Neural cell (in vitro differentiated cells): ENCODE measurements at regions not wholly inside any gene's neighbourhood (a gene's known extent, or its start where the extent isn't known, plus 50 kb on each side); places are given as distances from the start of the nearest gene placed in this dataset.

Source experiments
- H2AFZ ChIP-seq: fragments of 200-600, 300-800 bp; sonication (generic), shearing (Covaris generic); 2 replicates; pipeline ENCODE4 v1.6.0; 2014; ENCODE audit warnings: low read depth, mild to moderate bottlenecking, antibody characterized with exemption, low read length, moderate library complexity
- H3F3A ChIP-seq: fragments of 200-600 bp; shearing (Covaris generic); 2 replicates; pipeline ENCODE4 v1.6.1; 2016; ENCODE audit warnings: mild to moderate bottlenecking, moderate library complexity, mixed read lengths, antibody characterized with exemption, low read length; ENCODE audit not compliant: insufficient read depth, poor library complexity, severe bottlenecking
- H3K27ac ChIP-seq: fragments of 200-600, 300-800 bp; sonication (generic), shearing (Covaris generic); 2 replicates; pipeline ENCODE4 v1.5.1; 2014; ENCODE audit warnings: mild to moderate bottlenecking, low read length, moderate library complexity
- H3K27me3 ChIP-seq: fragments of 300-800, 200-600 bp; sonication (generic), shearing (Covaris generic); 2 replicates; pipeline ENCODE4 v1.6.0; 2014; ENCODE audit warnings: mild to moderate bottlenecking, low read depth, low read length, moderate library complexity; ENCODE audit not compliant: insufficient read depth
- H3K36me3 ChIP-seq: fragments of 300-800, 200-600 bp; sonication (generic), shearing (Covaris generic); 2 replicates; pipeline ENCODE4 v1.5.1; 2014; ENCODE audit warnings: mild to moderate bottlenecking, antibody characterized with exemption, low read length, moderate library complexity; ENCODE audit not compliant: insufficient read depth
- H3K4me2 ChIP-seq: fragments of 300-800, 200-600 bp; sonication (generic), shearing (Covaris generic); 2 replicates; pipeline ENCODE4 v1.6.0; 2014; ENCODE audit warnings: mild to moderate bottlenecking, low read length
- H3K4me3 ChIP-seq: fragments of 300-800, 200-600 bp; sonication (generic), shearing (Covaris generic); 2 replicates; pipeline ENCODE4 v1.5.1; 2014; ENCODE audit warnings: mild to moderate bottlenecking, low read length, moderate library complexity
- H3K79me2 ChIP-seq: fragments of 200-600 bp; shearing (Covaris generic); replicated peaks from 2 replicates; pipeline ENCODE4 v1.6.0; 2014; ENCODE audit warnings: mild to moderate bottlenecking, low read length, moderate library complexity; ENCODE audit not compliant: insufficient read depth
- H3K9ac ChIP-seq: fragments of 300-800, 200-600 bp; sonication (generic), shearing (Covaris generic); 2 replicates; pipeline ENCODE4 v1.6.1; 2016; ENCODE audit warnings: mild to moderate bottlenecking, low read length, mixed read lengths
- H3K9me2 ChIP-seq: fragments of 200-600 bp; shearing (Covaris generic); 2 replicates; pipeline ENCODE4 v1.6.1; 2016; ENCODE audit warnings: mild to moderate bottlenecking, low read length, mixed read lengths; ENCODE audit not compliant: insufficient read depth
- H3K9me3 ChIP-seq: fragments of 200-600, 300-800 bp; sonication (generic), shearing (Covaris generic); 2 replicates; pipeline ENCODE4 v1.6.1; 2016; ENCODE audit warnings: mild to moderate bottlenecking, mixed run types, low read length, moderate library complexity, mixed read lengths
- H4K20me1 ChIP-seq: fragments of 200-600 bp; shearing (Covaris generic); 2 replicates; pipeline ENCODE4 v1.6.1; 2016; ENCODE audit warnings: mild to moderate bottlenecking, mixed run types; ENCODE audit not compliant: insufficient read depth
- EP300 ChIP-seq: fragments of 450-650 bp; conservative IDR thresholded peaks from 2 replicates; pipeline ENCODE4 v1.6.1; 2014; ENCODE audit warnings: antibody characterized with exemption, mild to moderate bottlenecking, moderate library complexity; ENCODE audit not compliant: poor library complexity, severe bottlenecking
- EZH2 ChIP-seq: fragments of 200-600, 300-800 bp; shearing (Covaris generic), sonication (generic); IDR thresholded peaks from 2 replicates; pipeline ENCODE4 v1.6.1; 2014; ENCODE audit warnings: antibody characterized with exemption, low read length, borderline replicate concordance, mild to moderate bottlenecking; ENCODE audit not compliant: insufficient read depth, poor library complexity, severe bottlenecking
- MXI1 ChIP-seq: fragments of 450-650 bp; conservative IDR thresholded peaks from 2 replicates; pipeline ENCODE4 v1.6.1; 2014; ENCODE audit warnings: antibody characterized with exemption, mild to moderate bottlenecking; ENCODE audit not compliant: poor library complexity, severe bottlenecking
- POLR2AphosphoS5 ChIP-seq: IDR thresholded peaks from 2 replicates; pipeline ENCODE4 v1.6.1; 2012
- RAD21 ChIP-seq: fragments of 450-650 bp; conservative IDR thresholded peaks from 2 replicates; pipeline ENCODE4 v1.6.1; 2014; ENCODE audit warnings: antibody characterized with exemption, mild to moderate bottlenecking, moderate library complexity
- SMC3 ChIP-seq: fragments of 450-650 bp; conservative IDR thresholded peaks from 2 replicates; pipeline ENCODE4 v1.6.1; 2014; ENCODE audit warnings: antibody characterized with exemption, mild to moderate bottlenecking, moderate library complexity; ENCODE audit not compliant: poor library complexity
- TAF1 ChIP-seq: IDR thresholded peaks from 2 replicates; pipeline ENCODE4 v1.6.1; 2012; ENCODE audit warnings: low read depth
- TF ChIP-seq, protein P1 (sequence below): IDR thresholded peaks from 2 replicates; pipeline ENCODE4 v1.6.1; 2012; ENCODE audit warnings: borderline replicate concordance
- TF ChIP-seq, protein P2 (sequence below): fragments of 450-650 bp; IDR thresholded peaks from 2 replicates; pipeline ENCODE4 v1.5.1; 2014; ENCODE audit warnings: antibody characterized with exemption, mild to moderate bottlenecking, moderate library complexity; ENCODE audit not compliant: poor library complexity, severe bottlenecking

DNA sequence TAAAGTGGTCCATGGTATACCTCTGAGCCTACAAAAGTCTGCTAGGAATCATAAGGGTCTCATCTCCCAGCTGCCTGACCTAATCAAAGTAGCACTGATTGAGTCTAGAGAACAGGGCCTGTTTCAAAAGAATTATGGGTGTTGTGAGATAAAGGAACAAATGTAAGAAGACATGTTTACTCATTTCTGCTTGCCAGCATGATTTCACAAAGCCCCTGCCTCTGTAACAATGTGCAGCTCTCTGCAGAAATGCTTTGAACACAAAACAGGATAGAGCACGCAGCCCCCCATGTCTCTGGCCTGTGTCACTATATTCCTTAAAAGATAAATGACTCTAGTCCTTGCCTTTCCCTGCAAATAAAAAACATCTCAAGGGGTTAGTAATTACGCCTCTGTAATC is 94.7 kb upstream of the IGSF10 start:
- Histone ChIP-seq H3F3A (no peaks in the 10 kb centered on the region), H3K4me2 (no peak overlapping the region), H3K9ac (no peak overlapping the region), H3K79me2 (no peaks in the 10 kb centered on the region), H3K27me3 (no peaks in the 10 kb centered on the region), H2AFZ (no peak overlapping the region), H3K36me3 (no peaks in the 10 kb centered on the region), H3K9me2 (no peaks in the 10 kb centered on the region), H4K20me1 (no peaks in the 10 kb centered on the region), H3K27ac (no peak overlapping the region), H3K4me3 (no peak overlapping the region), H3K9me3 (no peaks in the 10 kb centered on the region)
- TF ChIP-seq, protein P1, sequence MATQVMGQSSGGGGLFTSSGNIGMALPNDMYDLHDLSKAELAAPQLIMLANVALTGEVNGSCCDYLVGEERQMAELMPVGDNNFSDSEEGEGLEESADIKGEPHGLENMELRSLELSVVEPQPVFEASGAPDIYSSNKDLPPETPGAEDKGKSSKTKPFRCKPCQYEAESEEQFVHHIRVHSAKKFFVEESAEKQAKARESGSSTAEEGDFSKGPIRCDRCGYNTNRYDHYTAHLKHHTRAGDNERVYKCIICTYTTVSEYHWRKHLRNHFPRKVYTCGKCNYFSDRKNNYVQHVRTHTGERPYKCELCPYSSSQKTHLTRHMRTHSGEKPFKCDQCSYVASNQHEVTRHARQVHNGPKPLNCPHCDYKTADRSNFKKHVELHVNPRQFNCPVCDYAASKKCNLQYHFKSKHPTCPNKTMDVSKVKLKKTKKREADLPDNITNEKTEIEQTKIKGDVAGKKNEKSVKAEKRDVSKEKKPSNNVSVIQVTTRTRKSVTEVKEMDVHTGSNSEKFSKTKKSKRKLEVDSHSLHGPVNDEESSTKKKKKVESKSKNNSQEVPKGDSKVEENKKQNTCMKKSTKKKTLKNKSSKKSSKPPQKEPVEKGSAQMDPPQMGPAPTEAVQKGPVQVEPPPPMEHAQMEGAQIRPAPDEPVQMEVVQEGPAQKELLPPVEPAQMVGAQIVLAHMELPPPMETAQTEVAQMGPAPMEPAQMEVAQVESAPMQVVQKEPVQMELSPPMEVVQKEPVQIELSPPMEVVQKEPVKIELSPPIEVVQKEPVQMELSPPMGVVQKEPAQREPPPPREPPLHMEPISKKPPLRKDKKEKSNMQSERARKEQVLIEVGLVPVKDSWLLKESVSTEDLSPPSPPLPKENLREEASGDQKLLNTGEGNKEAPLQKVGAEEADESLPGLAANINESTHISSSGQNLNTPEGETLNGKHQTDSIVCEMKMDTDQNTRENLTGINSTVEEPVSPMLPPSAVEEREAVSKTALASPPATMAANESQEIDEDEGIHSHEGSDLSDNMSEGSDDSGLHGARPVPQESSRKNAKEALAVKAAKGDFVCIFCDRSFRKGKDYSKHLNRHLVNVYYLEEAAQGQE = no peak
- TF ChIP-seq TAF1 = no peak
- no peak for TF ChIP-seq MXI1

DNA sequence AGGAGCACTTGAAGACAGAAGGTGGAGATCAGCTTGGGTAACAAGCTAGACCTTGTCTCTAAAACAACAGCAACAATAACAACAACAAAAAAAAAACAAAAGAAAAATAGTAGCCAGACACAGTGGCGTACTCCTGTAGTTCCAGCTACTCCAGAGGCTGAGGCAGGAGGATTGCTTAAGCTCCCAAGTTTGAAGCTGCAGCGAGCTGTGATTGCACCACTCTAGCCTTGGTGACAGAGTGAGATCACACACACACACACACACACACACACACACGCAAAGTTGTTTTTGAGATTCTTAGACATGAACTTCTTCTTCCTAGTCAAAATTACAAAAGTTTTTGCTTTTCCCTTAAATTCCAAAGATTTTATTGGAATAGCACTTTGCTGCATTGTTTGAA is 93.0 kb upstream of the IGSF10 start:
- no peaks in the 10 kb centered on the region for H3K36me3 ChIP-seq
- no peaks in the 10 kb centered on the region for H3F3A ChIP-seq
- no peaks in the 10 kb centered on the region for H3K27me3 ChIP-seq
- no peaks in the 10 kb centered on the region for H3K79me2 ChIP-seq
- TF ChIP-seq, protein P1 = no peak
- no peak overlapping the region for H3K4me3 ChIP-seq
- H3K27ac ChIP-seq = no peak overlapping the region
- no peaks in the 10 kb centered on the region for H3K9me2 ChIP-seq
- no peaks in the 10 kb centered on the region for H3K9me3 ChIP-seq
- H3K4me2 ChIP-seq = no peak overlapping the region
- H4K20me1 ChIP-seq = no peaks in the 10 kb centered on the region
- H2AFZ ChIP-seq = no peak overlapping the region
- H3K9ac ChIP-seq = no peak overlapping the region

DNA sequence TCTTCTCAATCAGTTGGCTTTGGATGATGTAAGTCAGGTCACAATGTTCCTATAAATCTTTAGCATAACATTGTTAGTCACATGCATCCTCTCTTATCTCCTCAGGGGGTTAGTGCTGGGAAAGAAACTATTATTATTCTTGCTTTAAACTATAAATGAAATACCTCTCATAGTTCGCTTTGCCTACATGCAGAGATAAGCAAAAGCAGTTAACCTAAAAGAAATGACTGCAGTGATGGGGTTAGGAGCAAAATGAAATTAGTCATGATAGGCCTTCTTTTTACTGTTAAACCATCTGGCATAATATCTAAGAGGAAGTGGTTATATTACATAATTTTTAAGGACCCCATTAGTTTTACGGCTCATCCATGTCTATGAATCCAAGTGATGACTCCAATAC is 91.7 kb upstream of the IGSF10 start:
- Histone ChIP-seq H3K27me3 (no peaks in the 10 kb centered on the region), H3K9ac (no peak overlapping the region), H3F3A (no peaks in the 10 kb centered on the region), H3K79me2 (no peaks in the 10 kb centered on the region), H3K9me3 (no peaks in the 10 kb centered on the region), H3K36me3 (no peaks in the 10 kb centered on the region), H4K20me1 (no peaks in the 10 kb centered on the region), H3K4me3 (no peak overlapping the region), H2AFZ (no peak overlapping the region), H3K27ac (no peak overlapping the region), H3K4me2 (no peak overlapping the region), H3K9me2 (no peaks in the 10 kb centered on the region)
- TF ChIP-seq EZH2 (no peak), POLR2AphosphoS5 (no peak), MXI1 (no peak), RAD21 (no peak), SMC3 (no peak), EP300 (no peak), TAF1 (no peak)
- TF ChIP-seq, protein P2, sequence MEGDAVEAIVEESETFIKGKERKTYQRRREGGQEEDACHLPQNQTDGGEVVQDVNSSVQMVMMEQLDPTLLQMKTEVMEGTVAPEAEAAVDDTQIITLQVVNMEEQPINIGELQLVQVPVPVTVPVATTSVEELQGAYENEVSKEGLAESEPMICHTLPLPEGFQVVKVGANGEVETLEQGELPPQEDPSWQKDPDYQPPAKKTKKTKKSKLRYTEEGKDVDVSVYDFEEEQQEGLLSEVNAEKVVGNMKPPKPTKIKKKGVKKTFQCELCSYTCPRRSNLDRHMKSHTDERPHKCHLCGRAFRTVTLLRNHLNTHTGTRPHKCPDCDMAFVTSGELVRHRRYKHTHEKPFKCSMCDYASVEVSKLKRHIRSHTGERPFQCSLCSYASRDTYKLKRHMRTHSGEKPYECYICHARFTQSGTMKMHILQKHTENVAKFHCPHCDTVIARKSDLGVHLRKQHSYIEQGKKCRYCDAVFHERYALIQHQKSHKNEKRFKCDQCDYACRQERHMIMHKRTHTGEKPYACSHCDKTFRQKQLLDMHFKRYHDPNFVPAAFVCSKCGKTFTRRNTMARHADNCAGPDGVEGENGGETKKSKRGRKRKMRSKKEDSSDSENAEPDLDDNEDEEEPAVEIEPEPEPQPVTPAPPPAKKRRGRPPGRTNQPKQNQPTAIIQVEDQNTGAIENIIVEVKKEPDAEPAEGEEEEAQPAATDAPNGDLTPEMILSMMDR = no peak
- TF ChIP-seq, protein P1 = no peak
